Lung (tissue), 11 donors: ENCODE measurements at regions not wholly inside any gene's neighbourhood (a gene's known extent, or its start where the extent isn't known, plus 50 kb on each side); places are given as distances from the start of the nearest gene placed in this dataset.

Experiments
- ATAC-seq: fragments of 200-7000 bp; cut with Tn5 transposase; one replicate; pipeline ENCODE4 v1.9.1; 2020; ENCODE audit warnings: moderate number of reproducible peaks; ENCODE audit not compliant: insufficient read depth, low FRiP score
- DNase-seq, 3 donors: peaks; one replicate each; pipeline ENCODE4 v3.0.0-alpha.2; 2013 to 2017
- H3K27ac ChIP-seq, 2 donors: one replicate each; pipeline ENCODE4 v1.5.1; 2013; ENCODE audit warnings: mild to moderate bottlenecking in 2 of 2, moderate library complexity in 2 of 2, control low read depth in 1 of 2, inconsistent platforms in 1 of 2, low read depth in 1 of 2, low read length in 1 of 2
- H3K27me3 ChIP-seq, 3 donors: one replicate each; pipeline ENCODE4 v1.5.1; 2013; ENCODE audit warnings: low read length in 2 of 3; ENCODE audit not compliant: control insufficient read depth in 3 of 3, insufficient read depth in 3 of 3
- H3K36me3 ChIP-seq, 4 donors: one replicate each; pipeline ENCODE4 v1.5.1; 2013; ENCODE audit warnings: low read length in 4 of 4, mild to moderate bottlenecking in 1 of 4, moderate library complexity in 1 of 4; ENCODE audit not compliant: control insufficient read depth in 4 of 4, insufficient read depth in 4 of 4
- H3K4me1 ChIP-seq, 5 donors: one replicate each; pipeline ENCODE4 v1.5.1; 2013; ENCODE audit warnings: low read length in 5 of 5, mild to moderate bottlenecking in 2 of 5, moderate library complexity in 1 of 5; ENCODE audit not compliant: control insufficient read depth in 5 of 5, insufficient read depth in 5 of 5
- H3K4me3 ChIP-seq: one replicate; pipeline ENCODE4 v1.5.1; 2013; ENCODE audit warnings: mild to moderate bottlenecking, control low read depth, moderate library complexity
- H3K9ac ChIP-seq, 2 donors: one replicate each; pipeline ENCODE4 v1.5.1; 2013; ENCODE audit warnings: low read length in 2 of 2, control low read depth in 1 of 2; ENCODE audit not compliant: insufficient read depth in 1 of 2
- H3K9me3 ChIP-seq, 4 donors: one replicate each; pipeline ENCODE4 v1.5.1; 2013; ENCODE audit warnings: low read length in 3 of 4, mild to moderate bottlenecking in 1 of 4, moderate library complexity in 1 of 4; ENCODE audit not compliant: control insufficient read depth in 4 of 4, insufficient read depth in 3 of 4
- WGBS, 2 donors: extraction: QIAGEN DNeasy Blood & Tissue Kit; methylation state at CpG; one replicate each; pipeline ENCODE4 v1.1.7; 2013; 5-methylcytosine and 5-hydroxymethylcytosine counted together
- TF ChIP-seq, protein P1 (sequence below): IDR thresholded peaks from 2 replicates; pipeline ENCODE4 v1.5.1; 2012; ENCODE audit warnings: mild to moderate bottlenecking; ENCODE audit errors: control extremely low read depth, extremely low read depth
- donor health status: control.
- donor health status: control.
- donor health status: Bipolar disorder and iron deficiency.
- donor health status: healthy.
- donor health status: DM: yes; HTN: yes; CAD: no.

DNA sequence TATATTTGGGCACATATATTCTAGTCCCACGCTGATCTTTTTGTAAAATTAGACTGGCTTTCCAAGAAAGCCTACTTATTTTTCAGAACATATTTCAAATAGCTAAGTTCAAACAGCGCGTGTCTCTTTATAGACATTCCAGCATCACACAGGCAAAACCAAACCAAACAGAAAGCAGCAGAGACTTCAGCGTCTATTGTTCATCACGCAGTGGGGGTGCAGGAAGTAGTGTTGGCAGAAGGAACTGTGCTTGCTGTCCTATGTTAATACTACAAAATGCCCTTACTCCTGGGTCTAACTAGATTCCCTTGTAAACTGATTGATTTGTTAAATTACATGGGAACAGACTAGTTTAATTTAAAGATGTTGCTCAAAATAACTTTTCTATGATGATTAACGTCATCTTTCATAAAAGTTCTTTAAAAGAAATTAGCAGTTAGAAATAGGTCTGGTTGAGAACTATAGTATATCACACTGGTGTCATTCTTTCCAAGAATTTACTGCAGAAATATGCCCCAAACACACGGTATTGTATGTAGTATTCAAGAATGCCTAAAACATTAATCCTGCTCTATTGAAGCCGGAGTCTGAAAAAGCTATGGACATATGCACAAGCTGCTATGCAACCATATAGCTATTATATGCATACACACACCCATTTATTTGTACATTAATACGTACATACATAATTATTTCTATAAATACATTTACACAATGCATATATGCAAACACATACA, 436.3 kb downstream of the CBLN2 start:
- WGBS, 2 donors = 42 to 45% methylated on average over 9 of the region's 9 CpGs
- TF ChIP-seq, protein P1, sequence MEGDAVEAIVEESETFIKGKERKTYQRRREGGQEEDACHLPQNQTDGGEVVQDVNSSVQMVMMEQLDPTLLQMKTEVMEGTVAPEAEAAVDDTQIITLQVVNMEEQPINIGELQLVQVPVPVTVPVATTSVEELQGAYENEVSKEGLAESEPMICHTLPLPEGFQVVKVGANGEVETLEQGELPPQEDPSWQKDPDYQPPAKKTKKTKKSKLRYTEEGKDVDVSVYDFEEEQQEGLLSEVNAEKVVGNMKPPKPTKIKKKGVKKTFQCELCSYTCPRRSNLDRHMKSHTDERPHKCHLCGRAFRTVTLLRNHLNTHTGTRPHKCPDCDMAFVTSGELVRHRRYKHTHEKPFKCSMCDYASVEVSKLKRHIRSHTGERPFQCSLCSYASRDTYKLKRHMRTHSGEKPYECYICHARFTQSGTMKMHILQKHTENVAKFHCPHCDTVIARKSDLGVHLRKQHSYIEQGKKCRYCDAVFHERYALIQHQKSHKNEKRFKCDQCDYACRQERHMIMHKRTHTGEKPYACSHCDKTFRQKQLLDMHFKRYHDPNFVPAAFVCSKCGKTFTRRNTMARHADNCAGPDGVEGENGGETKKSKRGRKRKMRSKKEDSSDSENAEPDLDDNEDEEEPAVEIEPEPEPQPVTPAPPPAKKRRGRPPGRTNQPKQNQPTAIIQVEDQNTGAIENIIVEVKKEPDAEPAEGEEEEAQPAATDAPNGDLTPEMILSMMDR = no peak
- Histone ChIP-seq H3K27me3 (no peaks in the 10 kb centered on the region), H3K36me3 (no peaks in the 10 kb centered on the region), H3K4me1 (no peaks in the 10 kb centered on the region), H3K4me3 (no peak overlapping the region), H3K9ac (no peak overlapping the region), H3K9me3 (no peaks in the 10 kb centered on the region), H3K27ac (no peak overlapping the region)
- ATAC-seq (no peak), DNase-seq (peak; percentile 68 to 84 (median 75))

DNA sequence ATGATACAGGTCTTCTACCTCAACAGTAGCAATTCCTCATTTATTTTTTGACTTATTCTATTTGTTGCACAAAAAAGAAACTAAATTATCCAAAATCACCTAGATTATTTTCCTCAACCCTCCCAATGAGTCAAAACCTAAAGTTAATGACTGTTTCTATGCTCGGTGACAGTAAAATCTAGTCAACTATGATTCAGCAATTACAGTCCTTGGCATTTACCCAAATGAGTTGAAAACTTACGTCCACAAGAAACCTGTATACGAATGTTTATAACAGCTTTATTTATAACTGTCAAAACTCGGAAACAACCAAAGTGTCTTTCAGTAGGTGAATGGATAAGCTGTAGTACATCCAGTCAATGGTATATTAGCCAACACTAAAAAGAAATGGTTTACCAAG, 439.3 kb downstream of the CBLN2 start:
- DNase-seq (no peak), ATAC-seq (no peak)
- H3K27ac ChIP-seq = no peak overlapping the region
- H3K4me1 ChIP-seq = no peaks in the 10 kb centered on the region
- WGBS, 2 donors = 71 to 80% methylated on average over 4 of the region's 4 CpGs
- peaks cover 0 to 2% (median 0%) of the 10 kb centered on the region in 4 donors for H3K9me3 ChIP-seq
- H3K9ac ChIP-seq = no peak overlapping the region
- H3K27me3 ChIP-seq = no peaks in the 10 kb centered on the region
- no peak overlapping the region for H3K4me3 ChIP-seq
- no peaks in the 10 kb centered on the region for H3K36me3 ChIP-seq
- TF ChIP-seq, protein P1 = no peak

DNA sequence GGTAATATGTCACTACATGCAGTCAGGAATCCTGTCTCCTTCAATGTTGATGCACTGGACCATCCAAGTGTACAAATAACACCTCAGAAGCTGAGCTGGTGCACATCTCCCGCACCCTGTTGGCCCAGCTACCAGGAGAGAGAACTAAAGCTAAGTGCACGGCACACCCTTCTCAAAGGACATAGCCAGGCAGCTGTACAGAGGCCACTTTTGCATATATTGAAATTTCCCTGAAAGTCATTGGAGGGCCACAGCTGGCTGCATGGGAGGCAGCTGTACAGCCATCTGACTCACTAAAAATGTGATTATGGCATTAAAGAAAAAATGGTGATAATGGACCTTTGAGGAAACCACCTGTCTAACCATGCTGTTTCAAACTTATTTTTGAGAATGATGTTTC, 441.7 kb downstream of the CBLN2 start:
- TF ChIP-seq, protein P1 = no peak

More for the DNA sequence above, 441.7 kb downstream of the CBLN2 start:
- 47 to 72% methylated on average over 2 of the region's 2 CpGs for WGBS, 2 donors
- Histone ChIP-seq H3K36me3 (no peaks in the 10 kb centered on the region), H3K9me3 (peaks cover 0 to 2% (median 0%) of the 10 kb centered on the region in 4 donors), H3K4me1 (no peaks in the 10 kb centered on the region), H3K9ac (no peak overlapping the region), H3K4me3 (no peak overlapping the region), H3K27ac (no peak overlapping the region), H3K27me3 (no peaks in the 10 kb centered on the region)
- DNase-seq (no peak), ATAC-seq (no peak)
